Vagina (tissue), 2 donors: ENCODE measurements at regions not wholly inside any gene's neighbourhood (a gene's known extent, or its start where the extent isn't known, plus 50 kb on each side); places are given as distances from the start of the nearest gene placed in this dataset.

Source experiments
- POLR2A ChIP-seq, 2 donors: fragments of 450-650 bp; IDR thresholded peaks; one replicate each; pipeline ENCODE4 v1.6.1; 2017; ENCODE audit warnings: antibody characterized with exemption in 2 of 2, mild to moderate bottlenecking in 2 of 2, moderate library complexity in 2 of 2
- TF ChIP-seq, protein P1 (sequence below), 3 experiments: fragments of 450-650 bp in 2 of 3; fragments of 200-600 bp in 1 of 3; sonication (generic) in 1 of 3; IDR thresholded peaks; one replicate each; pipeline ENCODE4 v1.5.1; 2017 to 2019; ENCODE audit warnings: antibody characterized with exemption in 3 of 3, mild to moderate bottlenecking in 2 of 3, moderate library complexity in 2 of 3

GRCh38 chr21:43318368-43318767 is 108.6 kb downstream of the SIK1 start:
- TF ChIP-seq, protein P1, sequence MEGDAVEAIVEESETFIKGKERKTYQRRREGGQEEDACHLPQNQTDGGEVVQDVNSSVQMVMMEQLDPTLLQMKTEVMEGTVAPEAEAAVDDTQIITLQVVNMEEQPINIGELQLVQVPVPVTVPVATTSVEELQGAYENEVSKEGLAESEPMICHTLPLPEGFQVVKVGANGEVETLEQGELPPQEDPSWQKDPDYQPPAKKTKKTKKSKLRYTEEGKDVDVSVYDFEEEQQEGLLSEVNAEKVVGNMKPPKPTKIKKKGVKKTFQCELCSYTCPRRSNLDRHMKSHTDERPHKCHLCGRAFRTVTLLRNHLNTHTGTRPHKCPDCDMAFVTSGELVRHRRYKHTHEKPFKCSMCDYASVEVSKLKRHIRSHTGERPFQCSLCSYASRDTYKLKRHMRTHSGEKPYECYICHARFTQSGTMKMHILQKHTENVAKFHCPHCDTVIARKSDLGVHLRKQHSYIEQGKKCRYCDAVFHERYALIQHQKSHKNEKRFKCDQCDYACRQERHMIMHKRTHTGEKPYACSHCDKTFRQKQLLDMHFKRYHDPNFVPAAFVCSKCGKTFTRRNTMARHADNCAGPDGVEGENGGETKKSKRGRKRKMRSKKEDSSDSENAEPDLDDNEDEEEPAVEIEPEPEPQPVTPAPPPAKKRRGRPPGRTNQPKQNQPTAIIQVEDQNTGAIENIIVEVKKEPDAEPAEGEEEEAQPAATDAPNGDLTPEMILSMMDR (IDR thresholded peaks at IDR 0.05), result no peak
- no peak for TF ChIP-seq POLR2A (IDR thresholded peaks at IDR 0.05)
